PC-3 (cell line): ENCODE measurements at regions not wholly inside any gene's neighbourhood (a gene's known extent, or its start where the extent isn't known, plus 50 kb on each side); places are given as distances from the start of the nearest gene placed in this dataset.
"Not testable (repeated sequence)": the region's sequence is repeated elsewhere in the genome, so short reads cannot be mapped to it uniquely, and the experiment has no call there.

Experiments used
- EZH2 ChIP-seq: fragments of 300-600 bp; sonication (generic); IDR thresholded peaks from one replicate; pipeline ENCODE4 v1.6.1; 2017; ENCODE audit warnings: antibody characterized with exemption, mild to moderate bottlenecking, low read length; ENCODE audit not compliant: unreplicated experiment
- EZH2phosphoT487 ChIP-seq: fragments of 300-600 bp; sonication (generic); IDR thresholded peaks from 2 replicates; pipeline ENCODE4 v1.6.1; 2018; ENCODE audit warnings: mild to moderate bottlenecking, antibody characterized with exemption, low read length, borderline replicate concordance
- TF ChIP-seq, protein P1 (sequence below): fragments of 300-600 bp; sonication (generic); conservative IDR thresholded peaks from 2 replicates; pipeline ENCODE4 v1.5.1; 2017; ENCODE audit warnings: antibody characterized with exemption, low read depth, mild to moderate bottlenecking, low read length

DNA sequence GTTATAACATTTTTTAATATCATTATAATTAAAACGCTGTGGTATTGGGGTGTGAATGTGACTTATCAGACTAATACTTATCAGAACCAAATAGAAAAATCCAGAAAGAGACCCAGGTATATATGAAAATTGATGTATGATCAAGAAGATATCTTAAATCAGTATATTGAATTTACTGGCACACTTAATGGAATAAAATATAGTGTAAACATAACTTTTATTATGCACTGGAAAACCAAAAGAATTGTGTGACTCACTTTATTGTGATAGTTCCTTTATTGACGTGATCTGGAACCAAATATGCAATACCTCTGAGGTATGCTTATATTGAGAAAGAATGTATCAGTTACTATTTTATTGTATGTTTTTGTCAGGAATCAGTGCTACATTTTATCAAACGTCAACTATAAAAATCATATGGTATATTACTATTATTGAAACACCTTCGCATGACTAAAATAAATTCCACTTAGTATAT lies 250.7 kb upstream of the SPOPL start:
- TF ChIP-seq, protein P1, sequence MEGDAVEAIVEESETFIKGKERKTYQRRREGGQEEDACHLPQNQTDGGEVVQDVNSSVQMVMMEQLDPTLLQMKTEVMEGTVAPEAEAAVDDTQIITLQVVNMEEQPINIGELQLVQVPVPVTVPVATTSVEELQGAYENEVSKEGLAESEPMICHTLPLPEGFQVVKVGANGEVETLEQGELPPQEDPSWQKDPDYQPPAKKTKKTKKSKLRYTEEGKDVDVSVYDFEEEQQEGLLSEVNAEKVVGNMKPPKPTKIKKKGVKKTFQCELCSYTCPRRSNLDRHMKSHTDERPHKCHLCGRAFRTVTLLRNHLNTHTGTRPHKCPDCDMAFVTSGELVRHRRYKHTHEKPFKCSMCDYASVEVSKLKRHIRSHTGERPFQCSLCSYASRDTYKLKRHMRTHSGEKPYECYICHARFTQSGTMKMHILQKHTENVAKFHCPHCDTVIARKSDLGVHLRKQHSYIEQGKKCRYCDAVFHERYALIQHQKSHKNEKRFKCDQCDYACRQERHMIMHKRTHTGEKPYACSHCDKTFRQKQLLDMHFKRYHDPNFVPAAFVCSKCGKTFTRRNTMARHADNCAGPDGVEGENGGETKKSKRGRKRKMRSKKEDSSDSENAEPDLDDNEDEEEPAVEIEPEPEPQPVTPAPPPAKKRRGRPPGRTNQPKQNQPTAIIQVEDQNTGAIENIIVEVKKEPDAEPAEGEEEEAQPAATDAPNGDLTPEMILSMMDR, result not testable (repeated sequence)
- TF ChIP-seq EZH2, EZH2phosphoT487: not testable (repeated sequence)
